WTC11 (cell line): ENCODE measurements at regions not wholly inside any gene's neighbourhood (a gene's known extent, or its start where the extent isn't known, plus 50 kb on each side); places are given as distances from the start of the nearest gene placed in this dataset.

Experiments
- ATAC-seq: fragments of 200-7000 bp; cut with Tn5 transposase; 2 replicates; pipeline ENCODE4 v1.10.0; 2021; ENCODE audit warnings: mild to moderate bottlenecking, moderate library complexity
- CTCF ChIA-PET: fragments of 300-600 bp; sonication (Branson Sonifier 250); formaldehyde crosslinking; loops from one replicate; lab custom pipeline; 2021; ENCODE audit warnings: antibody characterized with exemption; lab: Charles Lee
- POLR2A ChIA-PET: fragments of 350-600 bp; sonication (Branson Sonifier 250); formaldehyde crosslinking; loops from one replicate; lab custom pipeline; 2021; ENCODE audit warnings: antibody characterized with exemption; lab: Charles Lee
- DNase-seq: peaks from one replicate; pipeline ENCODE4 v3.0.0; 2021; ENCODE audit warnings: low spot score
- H3K27ac Mint-ChIP-seq: 2 replicates; pipeline ENCODE4 v1.8.0; 2021; ENCODE audit warnings: mixed read lengths
- H3K27me3 Mint-ChIP-seq: 2 replicates; pipeline ENCODE4 v1.8.0; 2021; ENCODE audit warnings: low read depth, mild to moderate bottlenecking, moderate library complexity, mixed read lengths
- H3K36me3 Mint-ChIP-seq: 2 replicates; pipeline ENCODE4 v1.8.0; 2021; ENCODE audit warnings: mixed read lengths
- H3K4me1 Mint-ChIP-seq: 2 replicates; pipeline ENCODE4 v1.8.0; 2022; ENCODE audit warnings: mixed read lengths
- H3K4me3 Mint-ChIP-seq: 2 replicates; pipeline ENCODE4 v1.8.0; 2021; ENCODE audit warnings: mild to moderate bottlenecking, moderate library complexity, mixed read lengths
- H3K9me3 Mint-ChIP-seq: 2 replicates; pipeline ENCODE4 v1.8.0; 2021; ENCODE audit warnings: mixed read lengths
- ATF1 ChIP-seq: sonication (generic); formaldehyde crosslinking; IDR thresholded peaks from 2 replicates; pipeline ENCODE4 v1.8.1; 2023; ENCODE audit warnings: mild to moderate bottlenecking, moderate library complexity, missing genetic modification reagents
- CBFB ChIP-seq: sonication (generic); formaldehyde crosslinking; IDR thresholded peaks from 2 replicates; pipeline ENCODE4 v1.8.1; 2022; ENCODE audit warnings: mild to moderate bottlenecking, low read depth, missing genetic modification reagents
- CDX4 ChIP-seq: fragments of 250-450 bp; sonication (Bioruptor Pico); IDR thresholded peaks from 2 replicates; pipeline ENCODE4 v1.9.0; 2021; ENCODE audit warnings: moderate library complexity, mild to moderate bottlenecking, inconsistent platforms, borderline replicate concordance
- CREB1 ChIP-seq: sonication (generic); formaldehyde crosslinking; IDR thresholded peaks from 2 replicates; pipeline ENCODE4 v1.8.0; 2023; ENCODE audit warnings: mild to moderate bottlenecking, missing genetic modification reagents
- GABPB1 ChIP-seq: sonication (generic); formaldehyde crosslinking; IDR thresholded peaks from 2 replicates; pipeline ENCODE4 v1.8.1; 2023; ENCODE audit warnings: mild to moderate bottlenecking, missing genetic modification reagents
- MAX ChIP-seq: sonication (generic); formaldehyde crosslinking; IDR thresholded peaks from 2 replicates; pipeline ENCODE4 v1.8.0; 2022; ENCODE audit warnings: mild to moderate bottlenecking, missing genetic modification reagents
- NFATC4 ChIP-seq: fragments of 250-450 bp; sonication (Bioruptor Pico); IDR thresholded peaks from 2 replicates; pipeline ENCODE4 v1.9.0; 2021; ENCODE audit warnings: mild to moderate bottlenecking
- RELA ChIP-seq: sonication (generic); formaldehyde crosslinking; IDR thresholded peaks from 2 replicates; pipeline ENCODE4 v1.8.1; 2022; ENCODE audit warnings: missing genetic modification reagents, mild to moderate bottlenecking, borderline replicate concordance
- USF1 ChIP-seq: sonication (generic); formaldehyde crosslinking; IDR thresholded peaks from 2 replicates; pipeline ENCODE4 v1.8.0; 2022; ENCODE audit warnings: mild to moderate bottlenecking, missing genetic modification reagents
- USF2 ChIP-seq: sonication (generic); formaldehyde crosslinking; IDR thresholded peaks from 2 replicates; pipeline ENCODE4 v1.8.1; 2023; ENCODE audit warnings: mild to moderate bottlenecking, missing genetic modification reagents, moderate library complexity
- ZBTB43 ChIP-seq: sonication (generic); formaldehyde crosslinking; IDR thresholded peaks from 2 replicates; pipeline ENCODE4 v1.8.1; 2023; ENCODE audit warnings: mild to moderate bottlenecking, missing genetic modification reagents
- ZNF121 ChIP-seq: sonication (generic); formaldehyde crosslinking; IDR thresholded peaks from 2 replicates; pipeline ENCODE4 v1.8.0; 2023; ENCODE audit warnings: missing genetic modification reagents
- ZNF138 ChIP-seq: sonication (generic); formaldehyde crosslinking; conservative IDR thresholded peaks from 2 replicates; pipeline ENCODE4 v1.8.1; 2022; ENCODE audit warnings: mild to moderate bottlenecking, moderate library complexity, missing genetic modification reagents
- ZNF263 ChIP-seq: sonication (generic); formaldehyde crosslinking; IDR thresholded peaks from 2 replicates; pipeline ENCODE4 v1.8.1; 2022; ENCODE audit warnings: low read depth, mild to moderate bottlenecking, moderate library complexity, missing genetic modification reagents
- ZNF396 ChIP-seq: fragments of 250-450 bp; sonication (Bioruptor Pico); IDR thresholded peaks from 2 replicates; pipeline ENCODE4 v1.8.0; 2021; ENCODE audit warnings: mild to moderate bottlenecking, moderate library complexity, borderline replicate concordance
- ZNF512 ChIP-seq: sonication (generic); formaldehyde crosslinking; IDR thresholded peaks from 2 replicates; pipeline ENCODE4 v1.8.1; 2022; ENCODE audit warnings: missing genetic modification reagents, borderline replicate concordance
- TF ChIP-seq, protein P1 (sequence below): sonication (generic); formaldehyde crosslinking; IDR thresholded peaks from 2 replicates; pipeline ENCODE4 v1.8.0; 2023; ENCODE audit warnings: missing genetic modification reagents
- TF ChIP-seq, protein P2 (sequence below): sonication (generic); formaldehyde crosslinking; IDR thresholded peaks from 2 replicates; pipeline ENCODE4 v1.8.1; 2022; ENCODE audit warnings: mild to moderate bottlenecking, missing genetic modification reagents, moderate library complexity, borderline replicate concordance
- TF ChIP-seq, protein P3 (sequence below): fragments of 250-450 bp; sonication (Bioruptor Pico); IDR thresholded peaks from 2 replicates; pipeline ENCODE4 v1.9.0; 2021; ENCODE audit warnings: mild to moderate bottlenecking
- TF ChIP-seq, protein P4 (sequence below): sonication (generic); formaldehyde crosslinking; IDR thresholded peaks from 2 replicates; pipeline ENCODE4 v1.8.1; 2023; ENCODE audit warnings: mild to moderate bottlenecking, missing genetic modification reagents, borderline replicate concordance

DNA sequence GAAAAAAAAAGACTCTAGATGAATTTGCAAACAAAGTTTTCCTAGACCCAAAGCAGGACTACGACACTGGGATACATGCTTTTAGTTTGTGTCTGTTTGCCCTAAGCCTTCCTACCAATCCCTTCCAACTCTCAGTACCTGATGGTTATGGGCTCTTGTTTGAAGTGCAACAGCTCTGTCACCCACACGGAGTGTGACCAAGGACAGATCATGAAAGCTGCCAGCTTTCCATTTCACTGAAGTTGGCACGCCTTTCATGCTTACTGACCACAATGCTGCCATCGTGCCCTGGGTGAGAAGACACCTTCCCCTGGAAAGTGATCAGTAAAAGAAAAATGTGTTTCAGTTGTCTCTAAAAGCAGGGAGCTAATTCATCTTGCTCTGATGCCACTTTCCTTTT, 312.5 kb upstream of the PTBP2 start:
- no peaks in the 10 kb centered on the region; the same call in 1 of the 2 replicates for H3K27me3 Mint-ChIP-seq
- H3K27ac Mint-ChIP-seq: no peak overlapping the region
- H3K9me3 Mint-ChIP-seq: no peaks in the 10 kb centered on the region
- no peaks in the 10 kb centered on the region for H3K36me3 Mint-ChIP-seq
- POLR2A ChIA-PET: no interaction called here
- ATAC-seq: no peak
- no peak for DNase-seq
- TF ChIP-seq, protein P1, sequence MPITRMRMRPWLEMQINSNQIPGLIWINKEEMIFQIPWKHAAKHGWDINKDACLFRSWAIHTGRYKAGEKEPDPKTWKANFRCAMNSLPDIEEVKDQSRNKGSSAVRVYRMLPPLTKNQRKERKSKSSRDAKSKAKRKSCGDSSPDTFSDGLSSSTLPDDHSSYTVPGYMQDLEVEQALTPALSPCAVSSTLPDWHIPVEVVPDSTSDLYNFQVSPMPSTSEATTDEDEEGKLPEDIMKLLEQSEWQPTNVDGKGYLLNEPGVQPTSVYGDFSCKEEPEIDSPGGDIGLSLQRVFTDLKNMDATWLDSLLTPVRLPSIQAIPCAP (CRISPR knock-in tag): no peak
- TF ChIP-seq NFATC4 (CRISPR knock-in tag): no peak
- no peak for TF ChIP-seq MAX (CRISPR knock-in tag)
- TF ChIP-seq ATF1 (CRISPR knock-in tag): no peak
- TF ChIP-seq, protein P2, sequence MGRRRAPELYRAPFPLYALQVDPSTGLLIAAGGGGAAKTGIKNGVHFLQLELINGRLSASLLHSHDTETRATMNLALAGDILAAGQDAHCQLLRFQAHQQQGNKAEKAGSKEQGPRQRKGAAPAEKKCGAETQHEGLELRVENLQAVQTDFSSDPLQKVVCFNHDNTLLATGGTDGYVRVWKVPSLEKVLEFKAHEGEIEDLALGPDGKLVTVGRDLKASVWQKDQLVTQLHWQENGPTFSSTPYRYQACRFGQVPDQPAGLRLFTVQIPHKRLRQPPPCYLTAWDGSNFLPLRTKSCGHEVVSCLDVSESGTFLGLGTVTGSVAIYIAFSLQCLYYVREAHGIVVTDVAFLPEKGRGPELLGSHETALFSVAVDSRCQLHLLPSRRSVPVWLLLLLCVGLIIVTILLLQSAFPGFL (CRISPR knock-in tag): no peak
- TF ChIP-seq USF1 (CRISPR knock-in tag): no peak
- TF ChIP-seq ZNF263 (CRISPR knock-in tag): no peak
- no peak for TF ChIP-seq CREB1 (CRISPR knock-in tag)
- TF ChIP-seq ZNF396 (CRISPR knock-in tag): no peak
- TF ChIP-seq GABPB1: no peak
- no peak for TF ChIP-seq USF2 (CRISPR knock-in tag)
- TF ChIP-seq, protein P3, sequence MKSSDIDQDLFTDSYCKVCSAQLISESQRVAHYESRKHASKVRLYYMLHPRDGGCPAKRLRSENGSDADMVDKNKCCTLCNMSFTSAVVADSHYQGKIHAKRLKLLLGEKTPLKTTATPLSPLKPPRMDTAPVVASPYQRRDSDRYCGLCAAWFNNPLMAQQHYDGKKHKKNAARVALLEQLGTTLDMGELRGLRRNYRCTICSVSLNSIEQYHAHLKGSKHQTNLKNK (CRISPR knock-in tag): no peak
- TF ChIP-seq, all 79 proteins: peak for 0
- H3K4me3 Mint-ChIP-seq: no peak overlapping the region
- no peaks in the 10 kb centered on the region for H3K4me1 Mint-ChIP-seq
- CTCF ChIA-PET: no interaction called here

DNA sequence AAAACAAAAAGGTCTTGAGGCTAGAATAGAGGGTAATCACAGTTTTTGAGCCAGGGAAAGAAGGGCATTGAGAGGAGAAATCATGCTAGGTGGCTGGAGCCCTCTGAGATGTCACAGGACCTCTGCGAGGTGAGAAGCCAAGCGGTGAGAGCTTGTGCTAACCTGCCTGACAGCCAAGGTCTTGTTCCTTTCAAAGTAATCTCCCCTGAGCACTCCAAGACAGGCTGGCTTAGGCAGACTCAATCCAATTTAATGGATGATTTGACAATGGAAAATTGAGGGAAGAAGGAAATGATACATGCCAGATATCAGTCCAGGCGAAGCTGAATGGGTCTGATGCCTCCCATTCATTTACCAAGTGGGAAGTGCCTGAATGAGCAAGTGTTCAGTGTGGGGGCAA, 311.9 kb upstream of the PTBP2 start:
- Mint-ChIP-seq H3K36me3 (no peaks in the 10 kb centered on the region), H3K9me3 (no peaks in the 10 kb centered on the region), H3K4me3 (no peak overlapping the region), H3K27ac (no peak overlapping the region), H3K27me3 (no peaks in the 10 kb centered on the region; the same call in 1 of the 2 replicates), H3K4me1 (no peaks in the 10 kb centered on the region)
- CTCF ChIA-PET: no interaction called here
- no peak for DNase-seq
- ATAC-seq: no peak
- POLR2A ChIA-PET: no interaction called here
- TF ChIP-seq CDX4 (CRISPR knock-in tag) (no peak), CBFB (CRISPR knock-in tag) (no peak), ZNF138 (CRISPR knock-in tag) (no peak), ZNF121 (no peak), ZBTB43 (CRISPR knock-in tag) (no peak), RELA (CRISPR knock-in tag) (no peak), ZNF512 (no peak)
- TF ChIP-seq, protein P1 (CRISPR knock-in tag): no peak
- TF ChIP-seq, protein P4, sequence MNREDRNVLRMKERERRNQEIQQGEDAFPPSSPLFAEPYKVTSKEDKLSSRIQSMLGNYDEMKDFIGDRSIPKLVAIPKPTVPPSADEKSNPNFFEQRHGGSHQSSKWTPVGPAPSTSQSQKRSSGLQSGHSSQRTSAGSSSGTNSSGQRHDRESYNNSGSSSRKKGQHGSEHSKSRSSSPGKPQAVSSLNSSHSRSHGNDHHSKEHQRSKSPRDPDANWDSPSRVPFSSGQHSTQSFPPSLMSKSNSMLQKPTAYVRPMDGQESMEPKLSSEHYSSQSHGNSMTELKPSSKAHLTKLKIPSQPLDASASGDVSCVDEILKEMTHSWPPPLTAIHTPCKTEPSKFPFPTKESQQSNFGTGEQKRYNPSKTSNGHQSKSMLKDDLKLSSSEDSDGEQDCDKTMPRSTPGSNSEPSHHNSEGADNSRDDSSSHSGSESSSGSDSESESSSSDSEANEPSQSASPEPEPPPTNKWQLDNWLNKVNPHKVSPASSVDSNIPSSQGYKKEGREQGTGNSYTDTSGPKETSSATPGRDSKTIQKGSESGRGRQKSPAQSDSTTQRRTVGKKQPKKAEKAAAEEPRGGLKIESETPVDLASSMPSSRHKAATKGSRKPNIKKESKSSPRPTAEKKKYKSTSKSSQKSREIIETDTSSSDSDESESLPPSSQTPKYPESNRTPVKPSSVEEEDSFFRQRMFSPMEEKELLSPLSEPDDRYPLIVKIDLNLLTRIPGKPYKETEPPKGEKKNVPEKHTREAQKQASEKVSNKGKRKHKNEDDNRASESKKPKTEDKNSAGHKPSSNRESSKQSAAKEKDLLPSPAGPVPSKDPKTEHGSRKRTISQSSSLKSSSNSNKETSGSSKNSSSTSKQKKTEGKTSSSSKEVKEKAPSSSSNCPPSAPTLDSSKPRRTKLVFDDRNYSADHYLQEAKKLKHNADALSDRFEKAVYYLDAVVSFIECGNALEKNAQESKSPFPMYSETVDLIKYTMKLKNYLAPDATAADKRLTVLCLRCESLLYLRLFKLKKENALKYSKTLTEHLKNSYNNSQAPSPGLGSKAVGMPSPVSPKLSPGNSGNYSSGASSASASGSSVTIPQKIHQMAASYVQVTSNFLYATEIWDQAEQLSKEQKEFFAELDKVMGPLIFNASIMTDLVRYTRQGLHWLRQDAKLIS: no peak
